ENCODE measurements at regions not wholly inside any gene's neighbourhood (a gene's known extent, or its start where the extent isn't known, plus 50 kb on each side); places are given as distances from the start of the nearest gene placed in this dataset.

DNA sequence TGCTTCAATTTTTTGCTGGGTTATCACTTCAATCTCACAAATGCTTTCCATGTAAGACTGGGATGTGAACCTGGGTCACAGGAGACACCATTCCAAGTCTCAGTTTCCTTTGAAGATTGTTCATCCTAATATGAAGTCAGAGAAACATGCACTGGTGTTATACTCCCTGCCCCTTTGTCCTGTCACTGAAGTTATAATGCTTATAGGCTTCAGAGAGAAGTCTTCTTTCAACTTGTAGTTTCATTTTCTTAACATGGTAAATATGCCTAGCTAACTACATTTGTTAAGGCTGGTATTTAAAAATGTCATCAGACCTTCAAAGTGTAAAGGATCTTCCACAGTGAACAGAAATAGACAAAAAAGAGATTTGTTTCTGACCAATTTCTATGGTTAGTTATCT, 1195.9 kb downstream of the MRPL39 start:
- DNase-seq: peak; percentile 15
- Histone ChIP-seq H3K27me3 (replicated peaks; ENCODE audit: insufficient read depth, low read length) (no peaks in the 10 kb centered on the region), H3K27ac (ENCODE audit: low read length) (peak overlapping the region; percentile 9; the same call in 1 of the 2 replicates), H3K9me2 (replicated peaks; ENCODE audit: insufficient read depth, low read length) (no peaks in the 10 kb centered on the region), H3F3A (ENCODE audit: insufficient read depth, low read length) (no peaks in the 10 kb centered on the region), H3K4me2 (ENCODE audit: low read depth, low read length) (peak overlapping the region; percentile 46; the same call in 1 of the 2 replicates), H3K4me1 (ENCODE audit: low read length) (no peaks in the 10 kb centered on the region), H2AFZ (ENCODE audit: low read length) (peak overlapping the region; percentile 8; the same call in 1 of the 2 replicates), H3K79me2 (ENCODE audit: low read length) (no peaks in the 10 kb centered on the region), H3K36me3 (replicated peaks; ENCODE audit: insufficient read depth, low read length) (no peaks in the 10 kb centered on the region), H3K9ac (ENCODE audit: low read length) (no peak overlapping the region), H3K4me3 (ENCODE audit: low read length) (no peak overlapping the region), H4K20me1 (ENCODE audit: insufficient read depth, low read length) (no peaks in the 10 kb centered on the region; the same call in 1 of the 2 replicates), H3K9me3 (replicated peaks; ENCODE audit: insufficient read depth, low read length) (no peaks in the 10 kb centered on the region)
- TF ChIP-seq EZH2 (optimal IDR thresholded peaks at IDR 0.05; ENCODE audit: low read depth, low read length) (no peak), EZH2phosphoT487 (IDR thresholded peaks at IDR 0.05; ENCODE audit: low read length) (no peak)
- TF ChIP-seq, protein P1, sequence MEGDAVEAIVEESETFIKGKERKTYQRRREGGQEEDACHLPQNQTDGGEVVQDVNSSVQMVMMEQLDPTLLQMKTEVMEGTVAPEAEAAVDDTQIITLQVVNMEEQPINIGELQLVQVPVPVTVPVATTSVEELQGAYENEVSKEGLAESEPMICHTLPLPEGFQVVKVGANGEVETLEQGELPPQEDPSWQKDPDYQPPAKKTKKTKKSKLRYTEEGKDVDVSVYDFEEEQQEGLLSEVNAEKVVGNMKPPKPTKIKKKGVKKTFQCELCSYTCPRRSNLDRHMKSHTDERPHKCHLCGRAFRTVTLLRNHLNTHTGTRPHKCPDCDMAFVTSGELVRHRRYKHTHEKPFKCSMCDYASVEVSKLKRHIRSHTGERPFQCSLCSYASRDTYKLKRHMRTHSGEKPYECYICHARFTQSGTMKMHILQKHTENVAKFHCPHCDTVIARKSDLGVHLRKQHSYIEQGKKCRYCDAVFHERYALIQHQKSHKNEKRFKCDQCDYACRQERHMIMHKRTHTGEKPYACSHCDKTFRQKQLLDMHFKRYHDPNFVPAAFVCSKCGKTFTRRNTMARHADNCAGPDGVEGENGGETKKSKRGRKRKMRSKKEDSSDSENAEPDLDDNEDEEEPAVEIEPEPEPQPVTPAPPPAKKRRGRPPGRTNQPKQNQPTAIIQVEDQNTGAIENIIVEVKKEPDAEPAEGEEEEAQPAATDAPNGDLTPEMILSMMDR (IDR thresholded peaks at IDR 0.05; ENCODE audit: low read length): no peak

DNA sequence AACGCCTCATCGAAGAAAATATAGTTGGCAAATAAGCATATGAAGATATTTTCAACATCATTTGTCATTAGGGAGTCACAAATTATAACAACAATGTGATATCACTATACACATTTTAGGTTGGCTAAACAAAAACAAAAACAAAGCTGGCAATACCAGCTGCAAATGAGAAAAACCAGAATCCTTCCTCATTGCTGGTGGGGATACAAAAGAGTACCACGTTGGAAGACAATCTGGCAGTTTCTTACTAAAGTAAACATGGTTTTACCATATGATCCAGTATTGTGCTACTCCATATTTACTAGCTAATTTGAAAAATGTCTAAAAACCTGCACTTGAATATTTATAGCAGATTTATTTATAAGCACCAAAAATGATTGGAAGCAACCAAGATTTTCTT, 1204.1 kb downstream of the MRPL39 start:
- DNase-seq: no peak
- Histone ChIP-seq H3K79me2 (ENCODE audit: low read length) (no peaks in the 10 kb centered on the region), H3K4me3 (ENCODE audit: low read length) (no peak overlapping the region), H3F3A (ENCODE audit: insufficient read depth, low read length) (no peaks in the 10 kb centered on the region), H3K27ac (ENCODE audit: low read length) (no peak overlapping the region), H4K20me1 (ENCODE audit: insufficient read depth, low read length) (no peaks in the 10 kb centered on the region), H3K4me1 (ENCODE audit: low read length) (no peaks in the 10 kb centered on the region), H3K9me3 (replicated peaks; ENCODE audit: insufficient read depth, low read length) (no peaks in the 10 kb centered on the region), H3K4me2 (ENCODE audit: low read depth, low read length) (no peak overlapping the region), H3K9ac (ENCODE audit: low read length) (no peak overlapping the region), H3K9me2 (replicated peaks; ENCODE audit: insufficient read depth, low read length) (no peaks in the 10 kb centered on the region), H2AFZ (ENCODE audit: low read length) (no peak overlapping the region), H3K27me3 (replicated peaks; ENCODE audit: insufficient read depth, low read length) (no peaks in the 10 kb centered on the region), H3K36me3 (replicated peaks; ENCODE audit: insufficient read depth, low read length) (no peaks in the 10 kb centered on the region)
- TF ChIP-seq EZH2phosphoT487 (IDR thresholded peaks at IDR 0.05; ENCODE audit: low read length) (no peak), EZH2 (optimal IDR thresholded peaks at IDR 0.05; ENCODE audit: low read depth, low read length) (no peak)
- TF ChIP-seq, protein P1 (IDR thresholded peaks at IDR 0.05; ENCODE audit: low read length): no peak

- Histone ChIP-seq H4K20me1 (ENCODE audit: insufficient read depth, low read length) (no peaks in the 10 kb centered on the region), H3K4me2 (ENCODE audit: low read depth, low read length) (no peak overlapping the region), H3F3A (ENCODE audit: insufficient read depth, low read length) (no peaks in the 10 kb centered on the region), H3K4me3 (ENCODE audit: low read length) (no peak overlapping the region), H3K27ac (ENCODE audit: low read length) (no peak overlapping the region), H3K27me3 (replicated peaks; ENCODE audit: insufficient read depth, low read length) (no peaks in the 10 kb centered on the region), H3K4me1 (ENCODE audit: low read length) (no peaks in the 10 kb centered on the region), H3K9me2 (replicated peaks; ENCODE audit: insufficient read depth, low read length) (no peaks in the 10 kb centered on the region), H3K79me2 (ENCODE audit: low read length) (no peaks in the 10 kb centered on the region), H2AFZ (ENCODE audit: low read length) (no peak overlapping the region), H3K9me3 (replicated peaks; ENCODE audit: insufficient read depth, low read length) (no peaks in the 10 kb centered on the region), H3K36me3 (replicated peaks; ENCODE audit: insufficient read depth, low read length) (no peaks in the 10 kb centered on the region), H3K9ac (ENCODE audit: low read length) (no peak overlapping the region)
- no peak for DNase-seq
- TF ChIP-seq, protein P1 (IDR thresholded peaks at IDR 0.05; ENCODE audit: low read length): no peak
- TF ChIP-seq EZH2 (optimal IDR thresholded peaks at IDR 0.05; ENCODE audit: low read depth, low read length) (no peak), EZH2phosphoT487 (IDR thresholded peaks at IDR 0.05; ENCODE audit: low read length) (no peak)
Measured at GRCh38 chr21:24395320-24395923, 1211.9 kb downstream of the MRPL39 start.
